ENCODE measurements at regions not wholly inside any gene's neighbourhood (a gene's known extent, or its start where the extent isn't known, plus 50 kb on each side); places are given as distances from the start of the nearest gene placed in this dataset.

GRCh38 chr16:56087626-56088025, 103.7 kb upstream of the GNAO1 start:
- DNase-seq, result no peak

DNA sequence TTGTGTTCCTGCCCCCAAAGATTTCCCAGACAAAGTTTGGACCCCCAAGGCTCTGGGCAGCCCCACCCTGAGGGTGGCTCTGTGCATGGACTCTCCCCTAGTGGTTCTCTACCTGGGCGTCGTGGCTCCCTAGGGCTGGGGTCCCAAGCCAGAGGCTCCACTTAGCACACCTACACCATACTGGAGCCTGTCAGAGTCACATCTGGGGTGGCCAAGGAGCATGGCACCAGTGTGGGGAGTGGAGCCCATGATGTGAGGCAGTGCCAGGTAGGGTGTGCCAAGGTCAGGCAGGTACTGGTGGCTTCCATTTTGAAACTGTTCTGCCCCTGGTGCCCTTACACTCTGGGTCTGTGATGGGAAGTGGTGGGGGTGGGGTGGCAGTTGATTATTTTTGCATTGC, 109.9 kb upstream of the GNAO1 start:
- no peak for DNase-seq

DNA sequence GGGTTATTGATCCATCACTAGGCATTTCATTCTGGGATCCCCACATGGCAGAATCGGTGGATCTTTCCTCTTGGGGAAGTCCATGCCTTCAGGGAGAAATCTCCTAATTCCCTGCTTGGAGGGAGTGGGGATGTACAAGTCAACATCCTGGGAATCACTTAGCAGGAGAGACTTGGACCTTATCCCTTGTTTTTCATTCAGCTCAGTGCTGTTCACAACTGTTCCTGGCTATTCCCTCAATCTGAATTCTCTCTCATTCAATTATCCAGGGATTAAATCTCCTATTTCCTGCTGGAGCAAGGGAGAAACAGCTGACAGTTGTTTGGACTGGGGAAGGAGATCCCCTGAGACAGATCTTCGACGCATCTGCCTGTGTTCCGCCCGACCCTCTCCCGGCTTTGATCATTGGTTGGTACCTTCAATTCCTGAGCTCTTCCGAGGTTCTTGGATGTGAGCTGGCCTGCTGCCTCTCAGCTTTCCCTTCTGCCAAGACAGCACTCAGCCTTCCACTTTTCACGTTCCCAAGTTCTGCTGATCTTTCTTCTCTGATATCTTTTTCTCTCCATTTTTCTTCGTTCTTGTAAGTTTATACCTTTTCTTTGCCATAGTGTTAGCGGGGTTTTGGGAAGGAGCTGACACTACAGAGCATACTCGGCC, 115.4 kb upstream of the GNAO1 start:
- no peak for DNase-seq

GRCh38 chr16:56073508-56073907, 117.8 kb upstream of the GNAO1 start:
- DNase-seq, result no peak

GRCh38 chr16:56072096-56072495, 119.2 kb upstream of the GNAO1 start:
- no peak for DNase-seq

GRCh38 chr16:56068816-56069215, 122.5 kb upstream of the GNAO1 start:
- DNase-seq, result no peak

DNA sequence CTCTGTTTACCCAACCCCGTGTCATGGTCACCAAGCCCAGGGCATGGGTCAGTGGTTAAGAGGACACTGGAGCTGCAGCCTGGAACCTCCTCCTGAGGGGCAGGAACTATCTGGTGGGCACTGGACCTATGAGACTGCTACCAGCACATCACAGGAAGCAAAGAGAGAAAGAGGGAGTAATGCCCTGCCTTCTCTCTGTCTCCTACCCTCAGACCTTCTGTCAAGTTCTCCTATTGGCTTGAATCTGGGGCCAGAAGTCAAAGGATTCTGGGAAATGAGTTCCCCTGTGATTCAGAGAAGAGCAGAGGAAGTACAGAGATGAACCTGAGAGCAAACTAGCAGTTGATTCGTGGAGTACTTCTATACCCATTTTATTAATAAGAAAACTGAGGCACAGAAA, 123.0 kb upstream of the GNAO1 start:
- no peak for DNase-seq

- DNase-seq, result no peak
These were observed 123.9 kb upstream of the GNAO1 start for GRCh38 chr16:56067406-56067805.

DNA sequence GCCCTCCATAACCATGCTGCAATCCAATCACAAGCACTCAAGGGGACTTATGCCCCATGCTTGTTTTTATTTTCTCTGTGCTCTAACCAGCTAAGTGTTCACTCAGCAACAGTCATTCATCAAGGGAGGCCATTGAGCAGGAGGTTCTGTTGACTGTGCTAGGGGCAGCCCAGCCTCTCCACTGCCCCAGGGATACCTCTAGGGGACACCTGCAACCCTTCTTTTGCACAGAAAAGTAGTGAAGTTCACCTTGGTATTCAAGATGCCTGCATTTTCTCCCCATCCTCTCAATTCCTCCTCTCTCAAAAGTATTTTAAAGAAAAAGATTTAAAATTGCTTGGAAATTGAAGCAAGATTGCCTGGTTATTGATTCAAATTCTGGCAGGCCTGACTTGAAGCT, 124.7 kb upstream of the GNAO1 start:
- DNase-seq, result no peak

DNA sequence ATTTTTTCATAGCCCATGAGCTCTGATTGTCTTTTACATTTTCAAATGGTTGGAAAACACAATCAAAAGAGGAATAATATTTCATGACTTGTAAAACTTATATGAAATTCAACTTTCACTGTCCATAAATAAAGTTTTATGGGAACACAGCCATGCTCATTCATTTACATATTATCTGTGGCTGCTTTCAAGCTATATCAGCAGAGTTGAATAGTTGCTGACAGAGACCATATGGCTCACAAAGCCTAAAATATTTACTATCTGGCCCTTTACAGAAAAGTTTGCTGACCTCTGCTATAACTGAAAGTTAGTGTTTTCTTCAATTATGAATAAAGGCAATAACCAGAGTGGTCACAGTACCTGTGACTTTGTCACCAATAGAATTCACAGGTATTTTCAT, 128.2 kb upstream of the GNAO1 start:
- no peak for DNase-seq

DNA sequence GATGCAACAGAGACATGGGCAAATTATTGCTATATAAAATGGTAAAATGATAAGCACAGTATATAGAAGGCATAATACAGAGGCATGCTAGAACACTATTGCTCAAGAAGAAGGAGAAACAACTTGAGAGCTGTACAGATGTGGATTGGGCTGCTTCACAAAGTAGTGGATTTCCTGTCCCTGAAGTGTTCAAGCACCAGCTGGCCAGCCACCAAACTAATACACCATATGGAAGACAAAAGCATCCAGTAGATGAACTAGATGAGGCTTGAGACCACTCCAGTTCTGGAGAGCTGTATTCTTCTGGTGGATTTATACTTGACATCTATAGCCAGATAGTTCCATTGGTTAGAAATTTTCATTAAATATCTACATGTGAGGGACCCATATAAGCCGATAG, 134.1 kb upstream of the GNAO1 start:
- DNase-seq, result no peak

- no peak for DNase-seq
These were observed 140.4 kb upstream of the GNAO1 start for GRCh38 chr16:56050916-56051315.

- no peak for DNase-seq
These were observed 142.7 kb upstream of the GNAO1 start for GRCh38 chr16:56048425-56049105.

- DNase-seq, result no peak
These were observed 143.7 kb upstream of the GNAO1 start for GRCh38 chr16:56047307-56048234.

- DNase-seq, result no peak
These were observed 148.9 kb upstream of the GNAO1 start for GRCh38 chr16:56042416-56042815.

GRCh38 chr16:56041556-56042140, 149.6 kb upstream of the GNAO1 start:
- DNase-seq, result peak; percentile 81

DNA sequence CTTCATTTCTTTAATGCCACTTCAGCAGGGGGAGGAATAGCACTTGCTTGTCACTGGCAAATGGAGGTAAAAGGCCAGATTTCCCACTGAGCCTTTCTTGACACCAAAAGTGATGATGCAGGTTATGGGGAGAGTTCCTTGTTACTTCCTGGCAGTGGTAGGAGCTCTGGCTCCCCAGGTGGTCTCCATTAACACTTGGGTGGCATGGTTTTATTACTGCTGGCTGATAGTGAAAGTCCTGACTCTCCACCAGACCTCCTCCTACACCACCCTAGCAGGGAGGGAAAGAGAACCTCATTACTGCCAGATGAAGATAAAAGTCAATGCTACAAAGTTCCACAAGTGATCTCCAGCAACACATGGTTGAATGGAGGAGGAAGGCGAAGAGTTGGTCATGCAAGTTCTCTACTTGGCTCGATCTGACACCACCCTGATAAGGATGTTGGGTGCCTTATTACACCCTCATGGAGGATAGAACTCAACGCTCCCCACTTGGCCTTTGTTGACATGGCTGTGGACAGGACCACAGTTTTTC, 152.7 kb upstream of the GNAO1 start:
- no peak for DNase-seq

DNA sequence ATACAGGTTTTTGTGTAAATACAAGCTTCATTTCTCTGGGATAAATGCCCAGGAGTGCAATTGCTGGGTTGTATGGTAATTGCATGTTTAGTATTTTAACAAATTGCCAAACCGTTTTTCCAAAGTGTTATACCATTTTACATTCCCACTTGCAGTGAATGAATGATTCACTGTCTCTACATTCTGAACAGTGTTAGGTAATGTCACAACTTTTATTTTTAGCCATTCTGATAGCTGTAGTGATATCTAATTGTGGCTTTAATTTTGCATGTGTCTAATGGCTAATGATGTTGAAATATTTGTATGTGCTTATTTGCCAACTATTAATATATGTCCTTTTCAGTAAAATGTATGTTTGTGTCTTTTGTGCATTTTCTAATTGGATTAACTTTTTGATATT, 156.9 kb upstream of the CES5A start:
- DNase-seq, result no peak

DNA sequence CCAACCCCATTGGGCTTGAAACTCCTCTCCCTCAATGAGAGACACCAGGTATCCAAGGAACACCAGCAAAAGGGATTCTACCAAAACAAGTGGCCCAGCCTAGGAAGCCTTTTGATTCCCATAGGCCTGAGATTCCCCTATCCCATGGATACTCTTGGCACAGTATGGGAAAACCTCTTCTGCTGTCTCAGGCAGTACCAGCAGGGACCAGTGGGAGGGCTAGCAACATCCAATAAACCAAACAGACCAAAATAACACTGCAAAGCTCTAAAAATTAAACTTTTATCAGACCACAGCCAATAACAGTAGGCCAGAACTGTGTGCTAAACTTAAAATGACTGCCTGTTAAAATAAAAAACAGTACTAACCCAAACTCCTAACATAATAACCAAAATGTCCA, 153.9 kb upstream of the CES5A start:
- peak; percentile 28 for DNase-seq

- no peak for DNase-seq
These were observed 147.6 kb upstream of the CES5A start for GRCh38 chr16:56022818-56023217.

DNA sequence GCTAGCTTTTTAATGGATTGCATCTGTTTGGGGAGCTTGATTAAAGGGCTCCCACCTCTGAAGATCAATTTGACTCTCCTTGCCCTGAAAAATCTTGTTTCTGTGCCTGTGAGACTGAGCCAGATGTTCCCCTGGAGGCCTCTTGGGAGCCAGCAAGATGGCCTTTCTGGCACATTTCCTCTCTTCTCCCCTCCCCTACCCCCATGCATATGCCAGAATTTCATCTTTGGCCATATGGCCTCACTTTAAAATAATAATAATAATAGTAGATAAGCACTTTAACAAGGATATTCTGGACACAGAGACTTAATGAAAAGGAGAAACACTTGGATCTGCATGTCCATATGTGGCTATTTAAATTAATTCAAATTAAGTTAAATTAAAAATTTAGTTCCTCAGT, 144.1 kb upstream of the CES5A start:
- DNase-seq, result no peak

- DNase-seq, result peak; percentile 45
These were observed 138.9 kb upstream of the CES5A start for GRCh38 chr16:56013962-56014552.

GRCh38 chr16:56012482-56012811, 137.3 kb upstream of the CES5A start:
- no peak for DNase-seq

Data from DMS53 (cell line).